Keratinocyte (primary cell): ENCODE measurements at regions not wholly inside any gene's neighbourhood (a gene's known extent, or its start where the extent isn't known, plus 50 kb on each side); places are given as distances from the start of the nearest gene placed in this dataset.

Experiments used
- DNase-seq: peaks from one replicate; pipeline ENCODE4 v3.0.0-alpha.2; 2011; ENCODE audit warnings: low read depth, missing footprints, low spot score
- FAIRE-seq: peaks from 2 replicates; lab custom pipeline; 2011; peaks lifted over from hg19 to GRCh38; lab: Jason Lieb, UNC
- H2AFZ ChIP-seq: 2 replicates; pipeline ENCODE4 v1.6.0; 2012; ENCODE audit warnings: low read length, control low read depth, inconsistent platforms; ENCODE audit not compliant: control insufficient read depth
- H3K27ac ChIP-seq: 2 replicates; pipeline ENCODE4 v1.5.1; 2011; ENCODE audit warnings: low read length; ENCODE audit not compliant: control insufficient read depth, insufficient read depth
- H3K27me3 ChIP-seq: 3 replicates; pipeline ENCODE4 v1.6.0; 2011; ENCODE audit warnings: low read length; ENCODE audit not compliant: control insufficient read depth, insufficient read depth; ENCODE audit errors: extremely low read depth
- H3K36me3 ChIP-seq, 2 experiments: 2 replicates in 1 of 2; 3 replicates in 1 of 2; pipeline ENCODE4 v1.5.1; 2011; ENCODE audit warnings: low read length in 2 of 2, mild to moderate bottlenecking in 1 of 2; ENCODE audit not compliant: control insufficient read depth in 2 of 2, insufficient read depth in 2 of 2; ENCODE audit errors: extremely low read depth in 1 of 2
- H3K4me1 ChIP-seq: 3 replicates; pipeline ENCODE4 v1.5.1; 2011; ENCODE audit warnings: low read length; ENCODE audit not compliant: control insufficient read depth, insufficient read depth; ENCODE audit errors: extremely low read depth
- H3K4me2 ChIP-seq: 3 replicates; pipeline ENCODE4 v1.6.0; 2011; ENCODE audit warnings: low read depth, low read length; ENCODE audit not compliant: control insufficient read depth, insufficient read depth; ENCODE audit errors: extremely low read depth
- H3K4me3 ChIP-seq, 3 experiments: fragments of 200-600 bp in 1 of 3; sonication (generic) in 1 of 3; 2 replicates in 2 of 3; 3 replicates in 1 of 3; pipeline ENCODE4 v1.5.1; 2011 to 2016; ENCODE audit warnings: low read length in 3 of 3, mild to moderate bottlenecking in 3 of 3, control low read depth in 2 of 3, inconsistent platforms in 1 of 3, low read depth in 1 of 3, mixed read lengths in 1 of 3, mixed run types in 1 of 3, moderate library complexity in 1 of 3; ENCODE audit not compliant: control insufficient read depth in 2 of 3, insufficient read depth in 2 of 3; ENCODE audit errors: extremely low read depth in 1 of 3
- H3K79me2 ChIP-seq: 2 replicates; pipeline ENCODE4 v1.6.0; 2012; ENCODE audit warnings: low read length; ENCODE audit not compliant: control insufficient read depth, insufficient read depth
- H3K9ac ChIP-seq: 3 replicates; pipeline ENCODE4 v1.6.0; 2011; ENCODE audit warnings: low read length; ENCODE audit not compliant: control insufficient read depth, insufficient read depth; ENCODE audit errors: extremely low read depth
- H3K9me1 ChIP-seq: 3 replicates; pipeline ENCODE4 v1.6.0; 2011; ENCODE audit warnings: low read length; ENCODE audit not compliant: control insufficient read depth, insufficient read depth; ENCODE audit errors: extremely low read depth
- H3K9me3 ChIP-seq: 2 replicates; pipeline ENCODE4 v1.5.1; 2012; ENCODE audit warnings: low read depth, low read length; ENCODE audit not compliant: control insufficient read depth
- H4K20me1 ChIP-seq: 3 replicates; pipeline ENCODE4 v1.6.0; 2011; ENCODE audit warnings: low read length; ENCODE audit not compliant: control insufficient read depth, insufficient read depth; ENCODE audit errors: extremely low read depth
- EZH2 ChIP-seq: IDR thresholded peaks from one replicate; pipeline ENCODE4 v1.6.1; 2012; ENCODE audit warnings: inconsistent platforms, mild to moderate bottlenecking, low read length, moderate library complexity
- dilution Hi-C: fragments of 300-500 bp; cut with MboI; formaldehyde crosslinking; loops from one replicate; pipeline ENCODE4 v1.7.0; 2020; ENCODE audit warnings: low sequenced_read_pairs; ENCODE audit not compliant: extremely low pct_ligation_motif_present
- TF ChIP-seq, protein P1 (sequence below), 3 experiments: IDR thresholded peaks in 1 of 3; conservative IDR thresholded peaks in 1 of 3; optimal IDR thresholded peaks in 1 of 3; 2 replicates in 2 of 3; 3 replicates in 1 of 3; pipeline versions ENCODE3 to v1.5.1; 2011; ENCODE audit warnings: low read length in 3 of 3, mild to moderate bottlenecking in 3 of 3, moderate library complexity in 2 of 3, control low read depth in 1 of 3, inconsistent platforms in 1 of 3; ENCODE audit not compliant: insufficient read depth in 2 of 3; ENCODE audit errors: extremely low read depth in 1 of 3

DNA sequence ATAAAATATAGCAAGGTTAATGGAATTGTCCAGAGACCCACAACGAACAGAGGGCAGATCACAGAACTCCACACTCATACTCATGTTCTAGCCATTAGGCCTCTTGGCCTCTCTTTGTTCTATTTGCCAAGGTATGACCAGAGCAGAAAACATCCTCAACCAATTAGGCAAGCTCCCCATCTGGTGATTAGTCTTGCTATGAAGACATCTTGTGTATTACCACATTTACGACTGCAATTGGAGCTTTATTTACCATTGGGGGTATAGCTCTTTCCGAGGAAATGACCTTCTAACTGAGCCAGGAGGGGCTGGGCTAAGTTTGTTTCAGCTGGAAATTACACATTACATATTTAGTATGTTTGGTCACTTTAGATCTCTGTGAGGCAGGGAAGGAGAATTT, 593.9 kb downstream of the CD109 start:
- Histone ChIP-seq H3K4me1 (no peaks in the 10 kb centered on the region), H3K36me3 (no peaks in the 10 kb centered on the region), H4K20me1 (no peaks in the 10 kb centered on the region), H3K4me2 (no peak overlapping the region), H3K9me3 (no peaks in the 10 kb centered on the region), H2AFZ (no peak overlapping the region), H3K27ac (no peak overlapping the region), H3K9me1 (no peaks in the 10 kb centered on the region), H3K27me3 (no peaks in the 10 kb centered on the region), H3K9ac (no peak overlapping the region), H3K79me2 (no peaks in the 10 kb centered on the region), H3K4me3 (no peak overlapping the region)
- TF ChIP-seq, protein P1, sequence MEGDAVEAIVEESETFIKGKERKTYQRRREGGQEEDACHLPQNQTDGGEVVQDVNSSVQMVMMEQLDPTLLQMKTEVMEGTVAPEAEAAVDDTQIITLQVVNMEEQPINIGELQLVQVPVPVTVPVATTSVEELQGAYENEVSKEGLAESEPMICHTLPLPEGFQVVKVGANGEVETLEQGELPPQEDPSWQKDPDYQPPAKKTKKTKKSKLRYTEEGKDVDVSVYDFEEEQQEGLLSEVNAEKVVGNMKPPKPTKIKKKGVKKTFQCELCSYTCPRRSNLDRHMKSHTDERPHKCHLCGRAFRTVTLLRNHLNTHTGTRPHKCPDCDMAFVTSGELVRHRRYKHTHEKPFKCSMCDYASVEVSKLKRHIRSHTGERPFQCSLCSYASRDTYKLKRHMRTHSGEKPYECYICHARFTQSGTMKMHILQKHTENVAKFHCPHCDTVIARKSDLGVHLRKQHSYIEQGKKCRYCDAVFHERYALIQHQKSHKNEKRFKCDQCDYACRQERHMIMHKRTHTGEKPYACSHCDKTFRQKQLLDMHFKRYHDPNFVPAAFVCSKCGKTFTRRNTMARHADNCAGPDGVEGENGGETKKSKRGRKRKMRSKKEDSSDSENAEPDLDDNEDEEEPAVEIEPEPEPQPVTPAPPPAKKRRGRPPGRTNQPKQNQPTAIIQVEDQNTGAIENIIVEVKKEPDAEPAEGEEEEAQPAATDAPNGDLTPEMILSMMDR (optimal IDR thresholded peaks at IDR 0.05 in 1 of 3, IDR thresholded peaks at IDR 0.05 in 1 of 3, conservative IDR thresholded peaks at IDR 0.05 in 1 of 3; ENCODE audit: extremely low read depth in 1 of 3, insufficient read depth in 2 of 3, low read length in 3 of 3) = no peak
- TF ChIP-seq EZH2 = no peak
- dilution Hi-C loops = no loop called here
- DNase-seq = no peak
- no peak for FAIRE-seq

DNA sequence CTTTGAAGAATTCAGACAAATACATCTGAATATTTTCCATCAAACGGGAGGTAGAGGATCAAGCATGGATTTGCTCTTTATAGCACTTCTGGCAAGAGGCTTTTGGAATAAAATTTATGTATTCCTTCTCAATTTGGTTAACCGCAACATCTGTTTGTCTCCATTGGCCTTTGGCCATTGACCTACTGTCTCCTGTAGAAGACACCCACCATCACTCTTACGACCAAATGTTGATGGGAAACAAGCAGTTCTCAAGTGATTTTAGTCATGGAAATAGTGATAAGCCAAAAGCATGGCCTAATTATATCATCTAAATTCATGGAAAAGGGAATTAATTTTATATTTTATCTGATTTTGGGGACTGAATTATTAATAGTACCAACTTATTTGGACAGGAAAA, 591.9 kb downstream of the CD109 start:
- H3K79me2 ChIP-seq = no peaks in the 10 kb centered on the region
- H3K9ac ChIP-seq = no peak overlapping the region
- H2AFZ ChIP-seq = no peak overlapping the region
- dilution Hi-C loops = no loop called here
- H3K4me3 ChIP-seq = no peak overlapping the region
- FAIRE-seq = no peak
- TF ChIP-seq, protein P1 (optimal IDR thresholded peaks at IDR 0.05 in 1 of 3, IDR thresholded peaks at IDR 0.05 in 1 of 3, conservative IDR thresholded peaks at IDR 0.05 in 1 of 3; ENCODE audit: extremely low read depth in 1 of 3, insufficient read depth in 2 of 3, low read length in 3 of 3) = no peak
- TF ChIP-seq EZH2 = no peak
- H3K36me3 ChIP-seq = no peaks in the 10 kb centered on the region
- H3K9me3 ChIP-seq = no peaks in the 10 kb centered on the region
- no peaks in the 10 kb centered on the region for H3K27me3 ChIP-seq
- H3K27ac ChIP-seq = no peak overlapping the region
- H3K4me2 ChIP-seq = no peak overlapping the region
- no peaks in the 10 kb centered on the region for H3K4me1 ChIP-seq
- no peaks in the 10 kb centered on the region for H4K20me1 ChIP-seq
- DNase-seq = no peak
- H3K9me1 ChIP-seq = no peaks in the 10 kb centered on the region
